ENCODE measurements at regions not wholly inside any gene's neighbourhood (a gene's known extent, or its start where the extent isn't known, plus 50 kb on each side); places are given as distances from the start of the nearest gene placed in this dataset.

DNA sequence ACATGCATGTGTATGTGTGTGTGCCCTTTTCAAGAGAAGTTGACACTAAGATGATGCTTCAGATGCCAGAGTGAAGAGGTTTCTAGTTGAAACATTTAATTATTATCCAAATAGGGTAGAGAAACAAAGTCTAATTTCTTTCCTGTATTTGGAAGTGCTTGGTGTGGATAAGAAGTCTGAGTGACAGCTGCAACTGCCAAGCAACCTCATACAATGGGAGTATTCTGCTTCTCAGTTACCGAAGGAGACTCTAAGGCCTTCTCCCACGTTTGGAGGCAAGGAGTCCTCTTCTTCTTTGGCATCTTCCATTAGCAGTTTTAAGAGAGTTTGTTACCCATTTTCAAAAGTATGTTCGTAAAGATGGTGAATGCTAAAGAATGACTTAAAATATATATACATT is 82.4 kb downstream of the HDGFL1 start:
- DNase-seq (ENCODE audit: low spot score) = no peak
- no peaks in the 10 kb centered on the region for H3K4me1 ChIP-seq
- H3K27me3 ChIP-seq = no peaks in the 10 kb centered on the region
- H3K36me3 ChIP-seq = no peaks in the 10 kb centered on the region
- no peak overlapping the region for H3K4me3 ChIP-seq
- no peak overlapping the region for H3K27ac ChIP-seq
- no peaks in the 10 kb centered on the region for H3K9me3 ChIP-seq
- TF ChIP-seq, protein P1, sequence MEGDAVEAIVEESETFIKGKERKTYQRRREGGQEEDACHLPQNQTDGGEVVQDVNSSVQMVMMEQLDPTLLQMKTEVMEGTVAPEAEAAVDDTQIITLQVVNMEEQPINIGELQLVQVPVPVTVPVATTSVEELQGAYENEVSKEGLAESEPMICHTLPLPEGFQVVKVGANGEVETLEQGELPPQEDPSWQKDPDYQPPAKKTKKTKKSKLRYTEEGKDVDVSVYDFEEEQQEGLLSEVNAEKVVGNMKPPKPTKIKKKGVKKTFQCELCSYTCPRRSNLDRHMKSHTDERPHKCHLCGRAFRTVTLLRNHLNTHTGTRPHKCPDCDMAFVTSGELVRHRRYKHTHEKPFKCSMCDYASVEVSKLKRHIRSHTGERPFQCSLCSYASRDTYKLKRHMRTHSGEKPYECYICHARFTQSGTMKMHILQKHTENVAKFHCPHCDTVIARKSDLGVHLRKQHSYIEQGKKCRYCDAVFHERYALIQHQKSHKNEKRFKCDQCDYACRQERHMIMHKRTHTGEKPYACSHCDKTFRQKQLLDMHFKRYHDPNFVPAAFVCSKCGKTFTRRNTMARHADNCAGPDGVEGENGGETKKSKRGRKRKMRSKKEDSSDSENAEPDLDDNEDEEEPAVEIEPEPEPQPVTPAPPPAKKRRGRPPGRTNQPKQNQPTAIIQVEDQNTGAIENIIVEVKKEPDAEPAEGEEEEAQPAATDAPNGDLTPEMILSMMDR (IDR thresholded peaks at IDR 0.05) = no peak

DNA sequence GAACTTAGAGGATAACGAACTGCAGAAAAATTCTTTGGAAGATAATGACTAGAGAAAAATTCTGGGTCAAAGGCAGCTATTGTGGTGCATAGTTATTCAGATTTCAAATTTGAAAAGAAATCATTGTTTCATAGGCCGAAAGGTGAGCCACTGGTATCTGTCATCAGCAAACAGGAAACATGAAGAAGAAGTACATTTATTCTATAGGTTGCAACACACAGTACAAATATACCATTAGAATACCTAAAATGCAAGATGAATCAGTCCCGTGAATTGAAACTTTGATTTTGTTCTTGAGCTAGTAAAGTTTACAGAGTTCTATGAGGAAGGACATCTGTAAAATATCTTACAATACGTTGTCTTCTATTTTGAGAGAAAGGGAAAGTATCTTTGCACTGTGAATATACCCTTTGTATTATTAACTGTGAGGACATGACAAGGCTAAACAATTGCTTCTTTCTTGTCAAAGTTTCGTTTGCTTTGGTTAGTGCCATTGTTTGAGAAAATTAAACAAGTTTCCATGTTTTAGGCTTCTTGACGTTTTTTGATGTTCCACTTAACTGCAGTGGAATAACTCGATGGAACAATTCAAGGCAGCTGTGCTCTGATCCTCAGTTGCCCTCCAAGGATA is 84.7 kb downstream of the HDGFL1 start:
- Histone ChIP-seq H3K4me3 (no peak overlapping the region), H3K27me3 (no peaks in the 10 kb centered on the region), H3K27ac (no peak overlapping the region), H3K9me3 (no peaks in the 10 kb centered on the region), H3K4me1 (peaks cover 0 to 12% of the 10 kb centered on the region in 2 donors), H3K36me3 (no peaks in the 10 kb centered on the region)
- DNase-seq (ENCODE audit: low spot score) = no peak
- TF ChIP-seq, protein P1 (IDR thresholded peaks at IDR 0.05) = no peak

DNA sequence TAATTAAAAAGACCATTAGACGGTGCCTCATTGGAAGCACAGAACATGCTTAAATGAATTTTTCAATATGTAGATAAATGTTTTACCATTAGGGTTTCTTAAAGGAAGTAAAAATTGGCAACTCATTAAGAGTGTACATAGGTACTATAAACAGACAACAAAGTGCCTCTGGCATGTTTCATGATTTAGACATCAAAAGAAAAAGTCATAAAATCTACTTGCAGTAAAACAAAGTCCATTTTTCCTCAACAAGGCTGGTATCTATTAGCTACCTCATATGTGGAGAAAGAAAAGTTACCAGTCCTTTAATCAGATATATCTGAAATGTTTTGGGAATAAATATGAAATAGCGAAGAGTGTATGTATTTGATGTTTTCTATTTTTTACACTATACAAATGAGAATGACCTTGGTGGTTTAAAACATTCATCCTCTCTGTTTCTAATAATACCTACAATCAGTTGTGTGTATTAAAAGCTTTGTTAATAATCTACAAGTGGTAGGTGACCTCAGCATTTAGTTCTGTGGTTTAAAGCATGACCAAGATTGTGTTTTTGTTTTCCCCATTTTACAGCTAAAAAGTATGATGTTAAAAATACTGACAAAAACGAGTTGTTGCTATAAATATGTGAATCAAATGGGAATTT is 87.5 kb downstream of the HDGFL1 start:
- Histone ChIP-seq H3K27me3 (no peaks in the 10 kb centered on the region), H3K4me1 (peaks cover 0 to 12% of the 10 kb centered on the region in 2 donors), H3K9me3 (no peaks in the 10 kb centered on the region), H3K27ac (no peak overlapping the region), H3K4me3 (no peak overlapping the region), H3K36me3 (no peaks in the 10 kb centered on the region)
- TF ChIP-seq, protein P1 (IDR thresholded peaks at IDR 0.05) = no peak
- no peak for DNase-seq (ENCODE audit: low spot score)

DNA sequence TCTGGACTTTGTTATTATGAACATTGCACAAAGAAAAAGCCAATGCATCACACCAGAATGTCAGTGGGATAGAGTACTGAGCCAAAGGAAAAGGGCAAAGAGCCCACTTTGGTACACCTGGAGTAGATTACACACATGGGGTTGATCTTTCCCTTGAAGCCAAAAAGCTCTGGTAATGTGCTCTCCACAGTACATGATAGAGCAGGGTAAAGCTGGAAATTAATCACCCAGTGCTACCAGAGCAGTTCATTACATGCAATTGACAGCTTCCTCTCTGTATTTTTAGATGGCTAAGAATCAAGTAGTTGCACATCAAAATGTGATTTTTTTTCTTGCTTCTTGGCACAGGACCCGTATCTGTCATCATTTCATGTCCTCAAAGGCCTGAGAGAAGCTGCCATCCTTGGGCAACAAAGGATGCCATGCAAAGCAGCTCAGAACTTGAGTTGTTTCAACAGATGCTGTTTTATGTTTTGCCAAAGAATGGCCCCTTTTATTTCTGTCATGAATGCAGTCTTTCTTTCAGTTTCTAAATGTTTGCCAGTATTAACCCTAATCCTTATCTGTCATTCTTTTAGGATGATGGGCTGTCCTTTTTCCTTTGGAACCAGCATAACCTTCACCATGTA is 88.1 kb downstream of the HDGFL1 start:
- TF ChIP-seq, protein P1 (IDR thresholded peaks at IDR 0.05) = no peak
- H3K4me1 ChIP-seq = peaks cover 0 to 12% of the 10 kb centered on the region in 2 donors
- H3K27ac ChIP-seq = no peak overlapping the region
- DNase-seq (ENCODE audit: low spot score) = no peak
- no peaks in the 10 kb centered on the region for H3K36me3 ChIP-seq
- no peaks in the 10 kb centered on the region for H3K9me3 ChIP-seq
- no peaks in the 10 kb centered on the region for H3K27me3 ChIP-seq
- no peak overlapping the region for H3K4me3 ChIP-seq

DNA sequence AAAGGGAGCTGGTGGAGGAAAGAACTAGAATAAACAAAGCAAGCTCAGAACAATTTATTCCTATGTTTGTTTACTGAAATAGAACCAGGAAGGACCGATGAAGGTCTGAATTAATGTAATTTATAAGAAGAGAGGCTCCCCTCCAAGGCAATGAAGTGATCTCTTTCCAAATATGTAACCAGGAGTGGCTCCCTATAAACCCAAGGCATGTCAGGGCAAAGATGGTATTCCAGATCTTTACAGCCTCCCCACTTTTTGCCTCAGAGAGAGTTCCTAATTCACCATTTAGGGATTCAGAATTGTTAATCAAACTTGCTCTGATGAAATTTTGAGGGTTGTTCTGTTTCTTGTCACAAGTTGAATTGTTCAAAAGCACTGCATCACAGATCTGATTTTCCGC is 88.8 kb downstream of the HDGFL1 start:
- no peak overlapping the region for H3K27ac ChIP-seq
- no peaks in the 10 kb centered on the region for H3K27me3 ChIP-seq
- H3K36me3 ChIP-seq = no peaks in the 10 kb centered on the region
- no peak overlapping the region for H3K4me3 ChIP-seq
- H3K4me1 ChIP-seq = peaks cover 0 to 12% of the 10 kb centered on the region in 2 donors
- no peak for DNase-seq (ENCODE audit: low spot score)
- no peaks in the 10 kb centered on the region for H3K9me3 ChIP-seq
- TF ChIP-seq, protein P1 (IDR thresholded peaks at IDR 0.05) = no peak

Measured in right atrium auricular region (tissue), 2 donors.